ENCODE measurements at regions not wholly inside any gene's neighbourhood (a gene's known extent, or its start where the extent isn't known, plus 50 kb on each side); places are given as distances from the start of the nearest gene placed in this dataset.
A peak's percentile ranks its signal among the peaks of the same experiment; 100 is the strongest.
"Not testable (repeated sequence)": the region's sequence is repeated elsewhere in the genome, so short reads cannot be mapped to it uniquely, and the experiment has no call there.

GRCh38 chrX:6954836-6955235 is 192.7 kb upstream of the STS start:
- Histone ChIP-seq H3K36me3 (ENCODE audit: low read depth) (no peaks in the 10 kb centered on the region), H3K9me2 (ENCODE audit: insufficient read depth) (no peaks in the 10 kb centered on the region; the same call in 1 of the 2 replicates), H3K27me3 (ENCODE audit: insufficient read depth, low read depth) (no peaks in the 10 kb centered on the region), H3K4me2 (no peak overlapping the region), H3K9me3 (ENCODE audit: insufficient read depth, low read depth) (no peaks in the 10 kb centered on the region), H3K4me1 (replicated peaks; ENCODE audit: insufficient read depth) (peaks cover 10% of the 10 kb centered on the region), H4K20me1 (ENCODE audit: insufficient read depth) (no peaks in the 10 kb centered on the region), H2AFZ (no peak overlapping the region), H3K27ac (no peak overlapping the region), H3F3A (ENCODE audit: insufficient read depth, low read depth) (no peaks in the 10 kb centered on the region), H3K4me3 (no peak overlapping the region), H3K79me2 (ENCODE audit: low read depth) (no peaks in the 10 kb centered on the region)
- CTCF ChIA-PET: no interaction called here
- POLR2A ChIA-PET (ENCODE audit: unreplicated experiment): no interaction called here
- TF ChIP-seq CTCF (conservative IDR thresholded peaks at IDR 0.05): no peak
- TF ChIP-seq EZH2 (IDR thresholded peaks at IDR 0.05; ENCODE audit: low read depth): no peak
- BruUV-seq (replicated peaks): no TSS peak
- intact Hi-C loops (cut with micrococcal nuclease; ENCODE audit: unreplicated experiment): no loop called here
- DNase-seq: peak in 1 of 2 experiments; percentile 56

GRCh38 chrX:6946168-6946567 is 201.3 kb upstream of the STS start:
- Histone ChIP-seq H3K36me3 (ENCODE audit: low read depth) (no peaks in the 10 kb centered on the region), H3F3A (ENCODE audit: insufficient read depth, low read depth) (no peaks in the 10 kb centered on the region), H3K4me3 (no peak overlapping the region), H3K9me3 (ENCODE audit: insufficient read depth, low read depth) (no peaks in the 10 kb centered on the region), H3K79me2 (ENCODE audit: low read depth) (no peaks in the 10 kb centered on the region), H3K4me2 (no peak overlapping the region), H3K9me2 (ENCODE audit: insufficient read depth) (no peaks in the 10 kb centered on the region), H3K27me3 (ENCODE audit: insufficient read depth, low read depth) (no peaks in the 10 kb centered on the region), H3K27ac (no peak overlapping the region), H2AFZ (no peak overlapping the region), H3K4me1 (replicated peaks; ENCODE audit: insufficient read depth) (no peaks in the 10 kb centered on the region; the same call in 1 of the 2 replicates), H4K20me1 (ENCODE audit: insufficient read depth) (no peaks in the 10 kb centered on the region)
- no peak for TF ChIP-seq CTCF (conservative IDR thresholded peaks at IDR 0.05)
- TF ChIP-seq EZH2 (IDR thresholded peaks at IDR 0.05; ENCODE audit: low read depth): no peak
- no peak for DNase-seq
- ChIA-PET CTCF (no interaction called here), POLR2A (ENCODE audit: unreplicated experiment) (no interaction called here)
- BruUV-seq (replicated peaks): no TSS peak
- intact Hi-C loops (cut with micrococcal nuclease; ENCODE audit: unreplicated experiment): no loop called here

- intact Hi-C loops (cut with micrococcal nuclease; ENCODE audit: unreplicated experiment): no loop called here
- ChIA-PET POLR2A (ENCODE audit: unreplicated experiment) (no interaction called here), CTCF (no interaction called here)
- Histone ChIP-seq H3K27me3 (ENCODE audit: insufficient read depth, low read depth) (no peaks in the 10 kb centered on the region), H4K20me1 (ENCODE audit: insufficient read depth) (no peaks in the 10 kb centered on the region), H3F3A (ENCODE audit: insufficient read depth, low read depth) (no peaks in the 10 kb centered on the region), H3K27ac (no peak overlapping the region), H3K9me2 (ENCODE audit: insufficient read depth) (no peaks in the 10 kb centered on the region), H2AFZ (no peak overlapping the region), H3K4me2 (no peak overlapping the region), H3K9me3 (ENCODE audit: insufficient read depth, low read depth) (no peaks in the 10 kb centered on the region), H3K79me2 (ENCODE audit: low read depth) (no peaks in the 10 kb centered on the region), H3K4me1 (replicated peaks; ENCODE audit: insufficient read depth) (no peaks in the 10 kb centered on the region; the same call in 1 of the 2 replicates), H3K4me3 (no peak overlapping the region), H3K36me3 (ENCODE audit: low read depth) (no peaks in the 10 kb centered on the region)
- no TSS peak for BruUV-seq (replicated peaks)
- no peak for TF ChIP-seq EZH2 (IDR thresholded peaks at IDR 0.05; ENCODE audit: low read depth)
- no peak for TF ChIP-seq CTCF (conservative IDR thresholded peaks at IDR 0.05)
- no peak for DNase-seq
Measured at GRCh38 chrX:6941041-6941440, 206.5 kb upstream of the STS start.

GRCh38 chrX:6932942-6933341 is 214.6 kb upstream of the STS start:
- H3K4me2 ChIP-seq; H3K9me2 ChIP-seq (ENCODE audit: insufficient read depth); H3K27me3 ChIP-seq (ENCODE audit: insufficient read depth, low read depth); CTCF ChIA-PET; intact Hi-C loops (cut with micrococcal nuclease; ENCODE audit: unreplicated experiment); H3K36me3 ChIP-seq (ENCODE audit: low read depth); H3K4me3 ChIP-seq; H3K79me2 ChIP-seq (ENCODE audit: low read depth); H3K9me3 ChIP-seq (ENCODE audit: insufficient read depth, low read depth); H4K20me1 ChIP-seq (ENCODE audit: insufficient read depth); BruUV-seq (replicated peaks); DNase-seq; H3F3A ChIP-seq (ENCODE audit: insufficient read depth, low read depth); POLR2A ChIA-PET (ENCODE audit: unreplicated experiment); H3K27ac ChIP-seq; H3K4me1 ChIP-seq (replicated peaks; ENCODE audit: insufficient read depth); H2AFZ ChIP-seq: not testable (repeated sequence)
